ENCODE measurements at regions not wholly inside any gene's neighbourhood (a gene's known extent, or its start where the extent isn't known, plus 50 kb on each side); places are given as distances from the start of the nearest gene placed in this dataset.
"Not testable (repeated sequence)": the region's sequence is repeated elsewhere in the genome, so short reads cannot be mapped to it uniquely, and the experiment has no call there.

- Histone ChIP-seq H3K4me1 (ENCODE audit: insufficient read depth, low read length) (peaks cover 24% of the 10 kb centered on the region), H3K9me3 (ENCODE audit: control insufficient read depth, insufficient read depth, low read length) (no peaks in the 10 kb centered on the region), H3K9ac (ENCODE audit: low read depth, low read length) (no peak overlapping the region), H3K36me3 (ENCODE audit: insufficient read depth, low read length) (0 out of 2 replicates have a peak, but pooled peaks cover 4% of the 10 kb centered on the region)
Observed at GRCh38 chr10:29732918-29733317, 98.1 kb upstream of the SVIL start.

- H3K4me1 ChIP-seq (ENCODE audit: insufficient read depth, low read length), result peaks cover 24% of the 10 kb centered on the region
- H3K36me3 ChIP-seq (ENCODE audit: insufficient read depth, low read length), result 0 out of 2 replicates have a peak, but pooled peaks cover 4% of the 10 kb centered on the region
- H3K9me3 ChIP-seq (ENCODE audit: control insufficient read depth, insufficient read depth, low read length), result no peaks in the 10 kb centered on the region
- H3K9ac ChIP-seq (ENCODE audit: low read depth, low read length), result no peak overlapping the region
Observed at GRCh38 chr10:29731760-29732159, 97.0 kb upstream of the SVIL start.

GRCh38 chr10:29730969-29731368 is 96.2 kb upstream of the SVIL start:
- 0 out of 2 replicates have a peak, but pooled peaks cover 4% of the 10 kb centered on the region for H3K36me3 ChIP-seq (ENCODE audit: insufficient read depth, low read length)
- H3K4me1 ChIP-seq (ENCODE audit: insufficient read depth, low read length), result peaks cover 24% of the 10 kb centered on the region
- no peak overlapping the region for H3K9ac ChIP-seq (ENCODE audit: low read depth, low read length)
- H3K9me3 ChIP-seq (ENCODE audit: control insufficient read depth, insufficient read depth, low read length), result no peaks in the 10 kb centered on the region

- Histone ChIP-seq H3K9me3 (ENCODE audit: control insufficient read depth, insufficient read depth, low read length) (no peaks in the 10 kb centered on the region), H3K36me3 (ENCODE audit: insufficient read depth, low read length) (0 out of 2 replicates have a peak, but pooled peaks cover 4% of the 10 kb centered on the region), H3K4me1 (ENCODE audit: insufficient read depth, low read length) (peaks cover 26% of the 10 kb centered on the region), H3K9ac (ENCODE audit: low read depth, low read length) (no peak overlapping the region)
Observed at GRCh38 chr10:29730458-29730857, 95.7 kb upstream of the SVIL start.

GRCh38 chr10:29728541-29729049 is 93.8 kb upstream of the SVIL start:
- Histone ChIP-seq H3K36me3 (ENCODE audit: insufficient read depth, low read length) (0 out of 2 replicates have a peak, but pooled peaks cover 4% of the 10 kb centered on the region), H3K9ac (ENCODE audit: low read depth, low read length) (no peak overlapping the region), H3K9me3 (ENCODE audit: control insufficient read depth, insufficient read depth, low read length) (no peaks in the 10 kb centered on the region), H3K4me1 (ENCODE audit: insufficient read depth, low read length) (peaks cover 24% of the 10 kb centered on the region)

GRCh38 chr10:29725927-29726326 is 91.2 kb upstream of the SVIL start:
- not testable (repeated sequence) for H3K36me3 ChIP-seq (ENCODE audit: insufficient read depth, low read length); H3K9me3 ChIP-seq (ENCODE audit: control insufficient read depth, insufficient read depth, low read length); H3K9ac ChIP-seq (ENCODE audit: low read depth, low read length)
- peaks cover 19% of the 10 kb centered on the region for H3K4me1 ChIP-seq (ENCODE audit: insufficient read depth, low read length)

GRCh38 chr10:29725133-29725720 is 90.5 kb upstream of the SVIL start:
- Histone ChIP-seq H3K4me1 (ENCODE audit: insufficient read depth, low read length) (peaks cover 19% of the 10 kb centered on the region), H3K9me3 (ENCODE audit: control insufficient read depth, insufficient read depth, low read length) (no peaks in the 10 kb centered on the region), H3K9ac (ENCODE audit: low read depth, low read length) (no peak overlapping the region), H3K36me3 (ENCODE audit: insufficient read depth, low read length) (0 out of 2 replicates have a peak, but pooled peaks cover 1% of the 10 kb centered on the region)

- Histone ChIP-seq H3K9ac (ENCODE audit: low read depth, low read length) (no peak overlapping the region), H3K36me3 (ENCODE audit: insufficient read depth, low read length) (no peaks in the 10 kb centered on the region), H3K4me1 (ENCODE audit: insufficient read depth, low read length) (peaks cover 15% of the 10 kb centered on the region), H3K9me3 (ENCODE audit: control insufficient read depth, insufficient read depth, low read length) (peaks cover 6% of the 10 kb centered on the region; the same call in 1 of the 2 replicates)
Observed at GRCh38 chr10:29723726-29724125, 89.0 kb upstream of the SVIL start.

GRCh38 chr10:29722777-29723176 is 88.0 kb upstream of the SVIL start:
- Histone ChIP-seq H3K4me1 (ENCODE audit: insufficient read depth, low read length) (peaks cover 8% of the 10 kb centered on the region), H3K9me3 (ENCODE audit: control insufficient read depth, insufficient read depth, low read length) (peaks cover 6% of the 10 kb centered on the region; the same call in 1 of the 2 replicates), H3K36me3 (ENCODE audit: insufficient read depth, low read length) (no peaks in the 10 kb centered on the region), H3K9ac (ENCODE audit: low read depth, low read length) (no peak overlapping the region)

- H3K9me3 ChIP-seq (ENCODE audit: control insufficient read depth, insufficient read depth, low read length), result peaks cover 6% of the 10 kb centered on the region; the same call in 1 of the 2 replicates
- H3K4me1 ChIP-seq (ENCODE audit: insufficient read depth, low read length), result peaks cover 3% of the 10 kb centered on the region
Observed at GRCh38 chr10:29720149-29720548, 85.4 kb upstream of the SVIL start.

GRCh38 chr10:29719281-29719675 is 84.5 kb upstream of the SVIL start:
- Histone ChIP-seq H3K9me3 (ENCODE audit: control insufficient read depth, insufficient read depth, low read length) (peaks cover 6% of the 10 kb centered on the region; the same call in 1 of the 2 replicates), H3K4me1 (ENCODE audit: insufficient read depth, low read length) (no peaks in the 10 kb centered on the region), H3K9ac (ENCODE audit: low read depth, low read length) (no peak overlapping the region), H3K36me3 (ENCODE audit: insufficient read depth, low read length) (no peaks in the 10 kb centered on the region)

More at GRCh38 chr10:29720149-29720548, 85.4 kb upstream of the SVIL start:
- Histone ChIP-seq H3K36me3 (ENCODE audit: insufficient read depth, low read length) (no peaks in the 10 kb centered on the region), H3K9ac (ENCODE audit: low read depth, low read length) (no peak overlapping the region)

- Histone ChIP-seq H3K9me3 (ENCODE audit: control insufficient read depth, insufficient read depth, low read length) (peaks cover 6% of the 10 kb centered on the region; the same call in 1 of the 2 replicates), H3K9ac (ENCODE audit: low read depth, low read length) (no peak overlapping the region), H3K4me1 (ENCODE audit: insufficient read depth, low read length) (peaks cover 8% of the 10 kb centered on the region), H3K36me3 (ENCODE audit: insufficient read depth, low read length) (no peaks in the 10 kb centered on the region)
Observed at GRCh38 chr10:29715296-29715695, 80.5 kb upstream of the SVIL start.

- Histone ChIP-seq H3K9ac (ENCODE audit: low read depth, low read length) (no peak overlapping the region), H3K36me3 (ENCODE audit: insufficient read depth, low read length) (no peaks in the 10 kb centered on the region), H3K9me3 (ENCODE audit: control insufficient read depth, insufficient read depth, low read length) (no peaks in the 10 kb centered on the region; the same call in 1 of the 2 replicates), H3K4me1 (ENCODE audit: insufficient read depth, low read length) (peaks cover 8% of the 10 kb centered on the region)
Observed at GRCh38 chr10:29714096-29714874, 79.5 kb upstream of the SVIL start.

GRCh38 chr10:29713450-29713849 is 78.7 kb upstream of the SVIL start:
- Histone ChIP-seq H3K9ac (ENCODE audit: low read depth, low read length) (no peak overlapping the region), H3K9me3 (ENCODE audit: control insufficient read depth, insufficient read depth, low read length) (no peaks in the 10 kb centered on the region), H3K4me1 (ENCODE audit: insufficient read depth, low read length) (peaks cover 8% of the 10 kb centered on the region), H3K36me3 (ENCODE audit: insufficient read depth, low read length) (no peaks in the 10 kb centered on the region)

- H3K36me3 ChIP-seq (ENCODE audit: insufficient read depth, low read length), result no peaks in the 10 kb centered on the region
- H3K4me1 ChIP-seq (ENCODE audit: insufficient read depth, low read length), result peaks cover 8% of the 10 kb centered on the region
- no peaks in the 10 kb centered on the region for H3K9me3 ChIP-seq (ENCODE audit: control insufficient read depth, insufficient read depth, low read length)
- no peak overlapping the region for H3K9ac ChIP-seq (ENCODE audit: low read depth, low read length)
Observed at GRCh38 chr10:29712108-29712507, 77.3 kb upstream of the SVIL start.
